K562 (cell line): ENCODE measurements at regions not wholly inside any gene's neighbourhood (a gene's known extent, or its start where the extent isn't known, plus 50 kb on each side); places are given as distances from the start of the nearest gene placed in this dataset.

Experiments used
- ATAC-seq: fragments of 200-7000 bp; cut with Tn5 transposase; 3 replicates; pipeline ENCODE4 v1.9.1; 2020; ENCODE audit warnings: moderate library complexity
- BruUV-seq: library from RNA; stranded (reverse); fragments of 400-500 nt; replicated peaks from 2 replicates; lab custom pipeline; 2021; lab: Mats Ljungman, UMichigan
- CTCF ChIA-PET: fragments of 300-600 bp; formaldehyde crosslinking; extraction: SDS; loops from one replicate; lab custom pipeline; 2021; ENCODE audit warnings: low intra/inter-chr PET ratio; lab: Yijun Ruan, JAX
- POLR2A ChIA-PET: fragments of 300-600, 350-650 bp; sonication (Branson Sonifier 250); formaldehyde crosslinking; extraction: SDS; loops from one replicate; lab custom pipeline; 2021; ENCODE audit warnings: antibody characterized with exemption, inconsistent platforms; lab: Yijun Ruan, JAX
- DNase-seq, 4 experiments: peaks; one replicate each; pipeline versions ENCODE4 v3.0.0 to v3.0.0-alpha.2; 2011 to 2018; ENCODE audit warnings: low spot score in 3 of 4, mixed read lengths in 3 of 4; ENCODE audit errors: extremely low read depth in 1 of 4
- FAIRE-seq: peaks from 2 replicates; lab custom pipeline; 2011; peaks lifted over from hg19 to GRCh38; lab: Jason Lieb, UNC
- H2AFZ ChIP-seq: 2 replicates; pipeline ENCODE4 v1.6.0; 2011; ENCODE audit warnings: low read depth, low read length, control low read depth, inconsistent platforms
- H3K27ac ChIP-seq: fragments of 200-600 bp; 3 replicates; pipeline ENCODE4 v1.8.0; 2011; ENCODE audit warnings: low read depth, mild to moderate bottlenecking, control low read depth, inconsistent platforms, low read length, moderate library complexity, mixed read lengths; ENCODE audit errors: extremely low read depth
- H3K27me3 ChIP-seq, 2 experiments: fragments of 300-600 bp in 1 of 2; 2 replicates in 1 of 2; 3 replicates in 1 of 2; pipeline versions ENCODE4 v1.6.0 to v1.8.0; 2011; ENCODE audit warnings: inconsistent platforms in 2 of 2, low read length in 2 of 2, mild to moderate bottlenecking in 1 of 2, mixed read lengths in 1 of 2, moderate library complexity in 1 of 2; ENCODE audit not compliant: control insufficient read depth in 2 of 2, insufficient read depth in 2 of 2
- H3K36me3 ChIP-seq: fragments of 300-600 bp; 3 replicates; pipeline ENCODE4 v1.8.0; 2011; ENCODE audit warnings: mild to moderate bottlenecking, low read length, inconsistent platforms; ENCODE audit not compliant: control insufficient read depth, insufficient read depth
- H3K4me1 ChIP-seq, 2 experiments: fragments of 200-600 bp in 1 of 2; replicated peaks in 1 of 2; 2 replicates in 1 of 2; 3 replicates in 1 of 2; pipeline versions ENCODE4 v1.5.1 to v1.8.0; 2011; ENCODE audit warnings: inconsistent platforms in 2 of 2, low read length in 2 of 2, mild to moderate bottlenecking in 1 of 2, mixed read lengths in 1 of 2, moderate library complexity in 1 of 2; ENCODE audit not compliant: control insufficient read depth in 2 of 2, insufficient read depth in 2 of 2
- H3K4me2 ChIP-seq: 2 replicates; pipeline ENCODE4 v1.6.1; 2011; ENCODE audit warnings: low read length, control low read depth, inconsistent platforms, mixed read lengths; ENCODE audit not compliant: insufficient read depth
- H3K4me3 ChIP-seq: fragments of 200-600 bp; sonication (generic), shearing (Covaris generic); 2 replicates; pipeline ENCODE4 v1.5.1; 2016; ENCODE audit warnings: control low read depth, inconsistent platforms
- H3K79me2 ChIP-seq: fragments of 200-600 bp; 3 replicates; pipeline ENCODE4 v1.8.0; 2011; ENCODE audit warnings: low read length, inconsistent platforms; ENCODE audit not compliant: control insufficient read depth, insufficient read depth
- H3K9ac ChIP-seq, 2 experiments: 2 replicates each; pipeline versions ENCODE4 v1.6.0 to v1.6.1; 2011; ENCODE audit warnings: low read depth in 2 of 2, low read length in 2 of 2, control low read depth in 1 of 2, inconsistent platforms in 1 of 2, mild to moderate bottlenecking in 1 of 2, mixed read lengths in 1 of 2; ENCODE audit not compliant: insufficient read depth in 1 of 2
- H3K9me1 ChIP-seq: one replicate; pipeline ENCODE4 v1.6.0; 2011; ENCODE audit warnings: inconsistent platforms, mild to moderate bottlenecking, low read length, moderate library complexity; ENCODE audit not compliant: control insufficient read depth, insufficient read depth
- H3K9me3 ChIP-seq: replicated peaks from 2 replicates; pipeline ENCODE4 v1.5.1; 2011; ENCODE audit warnings: low read depth, low read length, inconsistent platforms; ENCODE audit not compliant: control insufficient read depth, insufficient read depth
- H4K20me1 ChIP-seq: replicated peaks from 2 replicates; pipeline ENCODE4 v1.6.1; 2011; ENCODE audit warnings: low read length, inconsistent platforms, mixed read lengths; ENCODE audit not compliant: control insufficient read depth, insufficient read depth
- BMI1 ChIP-seq: fragments of 150-350 bp; IDR thresholded peaks from 2 replicates; pipeline ENCODE4 v1.6.1; 2014; ENCODE audit warnings: low read length
- L3MBTL2 ChIP-seq: fragments of 450-650 bp; IDR thresholded peaks from 2 replicates; pipeline ENCODE4 v1.6.1; 2016; ENCODE audit warnings: mild to moderate bottlenecking, moderate library complexity
- RBFOX2 ChIP-seq: fragments of 200-400 bp; formaldehyde crosslinking; IDR thresholded peaks from 2 replicates; pipeline ENCODE4 v1.6.1; 2017; ENCODE audit warnings: low read depth, mild to moderate bottlenecking, low read length, moderate library complexity
- SP2 ChIP-seq: IDR thresholded peaks from 2 replicates; pipeline ENCODE4 v1.6.1; 2011; ENCODE audit warnings: mild to moderate bottlenecking, low read depth, low read length, moderate library complexity; ENCODE audit not compliant: poor library complexity, severe bottlenecking; ENCODE audit errors: extremely low read depth
- U2AF1 ChIP-seq: fragments of 200-400 bp; formaldehyde crosslinking; optimal IDR thresholded peaks from 2 replicates; pipeline ENCODE3; 2017; ENCODE audit warnings: mild to moderate bottlenecking, low read depth, low read length, moderate library complexity
- VEZF1 ChIP-seq: fragments of 200-800 bp; sonication (Bioruptor generic); IDR thresholded peaks from 2 replicates; pipeline ENCODE4 v1.6.1; 2017; ENCODE audit warnings: missing genetic modification characterization, missing compliant biosample characterization
- ZBED1 ChIP-seq: IDR thresholded peaks from 2 replicates; pipeline ENCODE4 v1.6.1; 2014
- ZNF175 ChIP-seq: fragments of 200-800 bp; sonication (Bioruptor generic); IDR thresholded peaks from 2 replicates; pipeline ENCODE4 v1.6.1; 2016; ENCODE audit warnings: low read depth, mild to moderate bottlenecking, missing genetic modification characterization, missing compliant biosample characterization
- ZNF311 ChIP-seq: fragments of 250-450 bp; sonication (Bioruptor Pico); IDR thresholded peaks from 2 replicates; pipeline ENCODE4 v1.4.0; 2020; ENCODE audit warnings: mild to moderate bottlenecking, moderate library complexity
- WGBS: fragments of 100-300 bp; shearing (Covaris generic); methylation state at CpG from one replicate; pipeline ENCODE4 v1.1.6; 2016; ENCODE audit warnings: low coverage, mixed read lengths; ENCODE audit not compliant: insufficient coverage; ENCODE audit errors: missing lambda C conversion rate; 5-methylcytosine and 5-hydroxymethylcytosine counted together
- in situ Hi-C: fragments of 300-500 bp; cut with MboI; formaldehyde crosslinking; loops from 4 replicates; pipeline ENCODE4 v1.15.0; 2018; ENCODE audit warnings: inconsistent platforms, mixed read lengths
- intact Hi-C: fragments of 100-400 bp; cut with micrococcal nuclease; formaldehyde crosslinking; loops from 2 replicates; pipeline ENCODE4 v1.14.2; 2022

GRCh38 chr4:179285696-179286095 is 1843.5 kb upstream of the AGA start:
- H3K4me3 ChIP-seq: no peak overlapping the region
- no peaks in the 10 kb centered on the region; the same call in 1 of the 2 replicates for H3K9me3 ChIP-seq
- in situ Hi-C loops (no loop called here), intact Hi-C loops (no loop called here)
- no peaks in the 10 kb centered on the region for H3K27me3 ChIP-seq
- BruUV-seq: no TSS peak
- WGBS: 0% methylated on average over 3 of the region's 3 CpGs
- no peak for DNase-seq
- no peak overlapping the region for H3K4me2 ChIP-seq
- CTCF ChIA-PET: no interaction called here
- H4K20me1 ChIP-seq: no peaks in the 10 kb centered on the region
- no peaks in the 10 kb centered on the region for H3K9me1 ChIP-seq
- FAIRE-seq: no peak
- no peaks in the 10 kb centered on the region for H3K4me1 ChIP-seq
- no peak overlapping the region for H3K9ac ChIP-seq
- H3K79me2 ChIP-seq: no peaks in the 10 kb centered on the region
- TF ChIP-seq SP2: no peak
- TF ChIP-seq VEZF1 (CRISPR knock-in tag): no peak
- no peak for TF ChIP-seq L3MBTL2
- no peak for TF ChIP-seq ZNF175 (CRISPR knock-in tag)
- no peak for TF ChIP-seq U2AF1
- no peak for TF ChIP-seq BMI1
- TF ChIP-seq ZNF311: no peak
- no peak for TF ChIP-seq ZBED1
- TF ChIP-seq RBFOX2: no peak
- TF ChIP-seq, all 486 proteins: peak for 0
- Histone ChIP-seq H3K27ac (no peak overlapping the region), H3K36me3 (no peaks in the 10 kb centered on the region), H2AFZ (no peak overlapping the region)
- no peak for ATAC-seq
- POLR2A ChIA-PET: no interaction called here
